ENCODE measurements at regions not wholly inside any gene's neighbourhood (a gene's known extent, or its start where the extent isn't known, plus 50 kb on each side); places are given as distances from the start of the nearest gene placed in this dataset.
A peak's percentile ranks its signal among the peaks of the same experiment; 100 is the strongest.

DNA sequence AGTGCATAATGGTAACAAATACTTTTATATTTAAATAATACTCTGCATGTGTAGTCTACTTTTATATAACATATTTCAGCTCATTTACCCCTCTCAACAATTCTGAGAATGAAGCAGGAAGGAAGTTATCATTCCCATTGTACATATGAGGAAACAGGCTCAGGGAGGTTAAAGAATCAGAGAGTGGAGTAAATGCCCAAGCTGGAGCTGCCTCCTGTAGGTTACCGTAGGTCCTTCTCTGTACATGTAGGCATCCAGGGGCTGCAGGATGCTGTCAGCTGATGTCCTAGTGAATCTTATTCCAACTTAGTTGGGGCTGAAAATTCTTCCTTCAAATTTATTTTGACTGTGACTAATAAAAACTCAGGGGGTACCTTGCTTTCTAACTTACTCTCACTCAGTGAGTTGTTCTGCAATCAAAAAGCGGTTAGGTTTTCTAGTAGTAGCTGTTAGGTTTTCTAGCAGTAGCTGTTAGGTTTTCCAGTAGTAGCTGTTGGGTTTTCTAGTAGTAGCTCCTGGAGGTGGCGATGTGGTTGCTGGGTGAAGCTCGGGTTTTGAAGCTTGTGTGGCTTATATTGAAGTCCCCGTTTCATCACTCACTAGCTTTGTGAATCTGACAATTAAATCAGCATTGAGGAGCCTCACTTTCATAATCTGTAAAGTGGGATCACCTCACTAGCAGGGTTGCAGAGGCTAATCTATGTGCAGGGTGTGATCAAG lies 357.0 kb downstream of the NR2F2 start:
- in situ Hi-C loops (cut with HindIII; ENCODE audit: low pct_unique_long_range_greater_than_20kb, low sequenced_read_pairs) = no loop called here
- DNase-seq (ENCODE audit: low read depth) = no peak

DNA sequence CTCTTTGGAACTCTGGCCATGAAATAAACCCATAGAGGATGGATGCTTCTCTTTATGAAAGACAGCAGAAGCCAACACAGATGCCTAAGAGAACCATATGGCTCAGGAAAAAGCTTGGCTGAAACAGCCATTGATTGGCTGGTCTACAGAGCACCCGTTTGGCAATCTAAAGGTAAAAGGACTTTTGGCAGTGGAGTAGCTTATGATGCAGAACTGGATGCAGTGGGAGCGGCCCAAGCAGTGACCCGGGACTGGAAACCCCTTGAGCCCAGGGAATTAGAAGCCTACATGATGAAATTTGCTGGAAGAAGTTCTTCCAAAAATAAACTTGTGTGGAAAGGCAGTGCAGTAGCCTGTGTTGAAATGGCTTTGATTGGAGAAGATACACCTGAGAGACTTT lies 360.2 kb downstream of the NR2F2 start:
- DNase-seq (ENCODE audit: low read depth) = no peak
- in situ Hi-C loops (cut with HindIII; ENCODE audit: low pct_unique_long_range_greater_than_20kb, low sequenced_read_pairs) = no loop called here

DNA sequence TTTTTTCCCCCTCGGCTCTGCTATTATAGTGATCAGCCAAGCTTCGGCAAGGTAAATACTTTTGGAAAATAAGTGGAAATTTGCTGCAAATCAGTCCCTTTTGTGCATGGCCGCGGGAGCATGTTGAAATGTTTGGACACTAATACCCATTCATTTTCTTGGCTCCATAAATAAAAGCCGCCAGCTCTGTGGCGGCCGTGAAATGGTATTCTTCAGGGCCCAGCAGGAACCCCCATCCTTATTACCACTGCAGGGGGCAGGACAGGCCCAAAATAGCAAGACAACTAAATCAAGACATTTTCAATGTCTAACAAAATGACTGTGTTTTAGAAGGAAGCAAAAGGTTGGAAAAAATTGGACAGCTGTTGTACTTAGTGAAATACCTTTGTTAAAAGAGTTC lies 362.3 kb downstream of the NR2F2 start:
- in situ Hi-C loops (cut with HindIII; ENCODE audit: low pct_unique_long_range_greater_than_20kb, low sequenced_read_pairs) = no loop called here
- DNase-seq (ENCODE audit: low read depth) = no peak

DNA sequence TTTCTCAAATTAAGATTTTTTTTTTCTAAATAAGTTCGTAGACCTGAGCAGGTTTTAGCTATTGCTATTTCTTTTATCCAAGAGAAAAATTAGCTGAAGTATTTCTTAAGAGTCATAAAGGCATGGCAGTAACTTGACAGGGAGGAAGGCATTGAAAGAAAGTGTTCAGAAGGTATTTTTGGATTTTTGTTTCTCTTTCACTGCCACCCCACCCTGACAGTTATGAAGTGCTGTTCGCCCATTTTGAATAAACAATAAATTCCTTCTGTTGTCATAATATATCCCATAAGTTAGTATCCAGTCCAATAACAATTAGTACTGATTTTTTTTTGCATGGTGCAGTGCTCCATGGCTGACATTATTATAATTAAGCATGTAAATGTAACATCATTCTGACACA lies 363.0 kb downstream of the NR2F2 start:
- no peak for DNase-seq (ENCODE audit: low read depth)
- in situ Hi-C loops (cut with HindIII; ENCODE audit: low pct_unique_long_range_greater_than_20kb, low sequenced_read_pairs) = no loop called here

DNA sequence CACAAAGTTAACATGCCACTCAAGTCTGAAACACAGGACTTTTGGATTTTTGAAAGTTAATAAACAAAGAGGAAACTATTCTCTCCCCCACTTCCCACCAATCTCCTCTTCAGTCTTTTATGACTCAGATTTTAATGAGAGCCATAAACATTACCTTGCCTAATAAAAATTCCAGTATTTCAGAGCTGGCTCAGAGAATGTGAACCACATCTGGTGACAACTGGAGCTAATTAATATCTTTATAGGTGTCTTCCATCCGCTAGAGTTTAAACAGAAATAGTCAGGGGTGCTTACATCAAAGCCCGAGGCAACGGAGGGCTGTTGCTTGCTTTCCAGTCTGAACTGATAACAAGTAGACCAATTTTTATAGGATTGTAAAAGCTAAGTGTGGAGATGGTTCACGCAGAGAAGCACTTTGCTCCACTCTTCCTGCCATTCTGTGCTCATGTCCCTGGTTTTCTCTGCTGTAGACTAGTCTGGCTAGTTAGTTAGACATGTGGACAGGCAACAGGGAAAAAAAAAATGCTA lies 363.6 kb downstream of the NR2F2 start:
- in situ Hi-C loops (cut with HindIII; ENCODE audit: low pct_unique_long_range_greater_than_20kb, low sequenced_read_pairs) = no loop called here
- DNase-seq (ENCODE audit: low read depth) = peak; percentile 33

DNA sequence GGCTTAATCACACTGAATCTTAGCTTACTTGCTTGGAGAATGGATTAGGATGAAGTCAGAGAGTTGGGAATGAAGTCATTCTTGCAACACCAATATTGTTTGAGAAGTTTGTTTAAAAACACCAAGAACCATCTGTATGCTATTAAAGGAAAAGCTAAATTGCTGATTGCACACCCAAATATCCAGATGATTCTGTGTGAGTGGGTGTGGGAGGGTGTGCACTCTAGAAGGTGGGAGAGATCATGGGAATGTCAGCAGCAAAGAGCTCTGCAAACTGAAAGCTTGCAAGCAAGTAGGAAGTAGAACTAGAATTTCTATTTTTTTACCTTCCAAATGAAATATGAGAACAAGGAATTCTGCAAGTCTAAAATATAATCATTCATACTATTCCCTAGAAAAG lies 364.9 kb downstream of the NR2F2 start:
- no peak for DNase-seq (ENCODE audit: low read depth)
- in situ Hi-C loops (cut with HindIII; ENCODE audit: low pct_unique_long_range_greater_than_20kb, low sequenced_read_pairs) = no loop called here

DNA sequence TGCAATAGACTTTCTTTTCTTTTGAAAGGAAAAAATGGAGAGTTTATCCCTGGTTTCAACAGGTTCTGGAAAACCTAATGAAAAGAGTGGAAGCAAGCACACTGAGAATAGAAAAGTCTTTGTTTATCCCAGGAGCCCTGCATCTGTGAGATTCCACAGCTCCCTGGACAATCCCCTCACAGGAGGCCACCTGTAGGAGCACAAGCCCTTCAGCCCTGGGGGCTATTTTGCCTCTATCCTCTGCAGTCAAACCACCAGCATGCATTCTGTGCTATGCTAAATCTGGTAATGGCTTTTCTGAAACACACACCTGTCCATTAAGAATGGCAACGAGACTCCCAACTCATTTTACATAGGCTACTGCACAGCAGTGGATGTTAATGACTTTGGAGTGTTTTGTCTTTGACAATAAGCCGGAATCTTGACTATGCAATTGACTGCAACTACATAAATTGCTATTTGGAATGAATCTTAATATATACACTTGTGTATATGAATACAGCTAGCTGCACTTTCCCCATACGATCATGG lies 369.4 kb downstream of the NR2F2 start:
- in situ Hi-C loops (cut with HindIII; ENCODE audit: low pct_unique_long_range_greater_than_20kb, low sequenced_read_pairs) = no loop called here
- no peak for DNase-seq (ENCODE audit: low read depth)

DNA sequence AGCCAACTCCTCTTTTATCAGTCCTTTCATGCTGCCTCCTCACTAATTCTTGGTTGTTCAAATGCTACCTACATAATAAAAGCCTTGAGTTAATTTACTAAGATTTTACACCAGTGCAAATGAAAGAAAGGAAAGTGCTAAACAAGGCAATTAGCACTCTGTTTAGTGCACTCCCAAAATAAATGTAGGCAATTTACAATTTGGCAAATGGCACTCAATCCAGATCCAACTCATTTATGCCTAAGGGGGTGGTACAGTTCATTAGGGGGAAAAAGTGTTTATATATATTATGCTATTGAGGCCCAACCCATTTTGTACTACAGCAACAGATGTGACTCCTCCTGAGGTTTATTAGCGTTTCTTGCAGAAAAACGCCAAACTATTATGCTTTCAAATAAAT lies 370.1 kb downstream of the NR2F2 start:
- in situ Hi-C loops (cut with HindIII; ENCODE audit: low pct_unique_long_range_greater_than_20kb, low sequenced_read_pairs) = no loop called here
- no peak for DNase-seq (ENCODE audit: low read depth)

DNA sequence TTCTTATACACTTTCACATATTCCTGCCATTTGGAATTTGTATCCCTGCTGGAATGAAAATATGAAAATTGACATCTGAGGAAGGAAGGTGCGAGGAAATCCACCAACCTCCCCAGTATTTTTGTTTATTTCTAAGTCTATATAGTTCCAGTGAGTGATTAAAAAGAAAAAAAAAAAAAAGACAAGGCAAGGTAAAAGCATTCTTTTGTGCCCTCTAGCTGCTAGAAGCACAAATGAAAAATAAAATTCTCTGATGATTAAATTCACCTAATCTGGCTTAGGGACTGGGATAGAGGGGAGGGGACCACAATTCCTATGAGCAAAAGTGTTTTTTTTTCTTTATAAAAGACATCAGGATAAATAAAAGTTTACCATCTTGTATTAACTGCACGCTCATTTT lies 370.9 kb downstream of the NR2F2 start:
- in situ Hi-C loops (cut with HindIII; ENCODE audit: low pct_unique_long_range_greater_than_20kb, low sequenced_read_pairs) = no loop called here
- peak; percentile 21 for DNase-seq (ENCODE audit: low read depth)

DNA sequence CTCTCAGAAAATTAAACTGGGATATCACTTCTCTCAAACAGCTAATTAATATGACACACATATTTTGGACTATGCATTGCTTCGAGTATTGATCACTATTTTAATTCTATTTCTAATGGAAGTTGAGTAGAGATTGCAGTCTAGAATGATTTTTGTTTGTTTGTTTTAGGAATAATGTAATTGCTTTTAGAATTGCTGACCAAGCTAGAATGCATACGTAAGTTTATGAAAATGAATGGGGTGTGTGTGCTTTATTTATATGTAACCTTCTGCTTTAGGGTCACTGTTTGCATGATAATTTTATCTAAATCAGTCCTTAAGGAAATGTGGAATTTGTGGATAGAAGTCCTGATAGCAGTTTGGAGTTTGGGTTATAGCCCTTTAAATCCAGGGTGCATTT lies 371.4 kb downstream of the NR2F2 start:
- no peak for DNase-seq (ENCODE audit: low read depth)
- in situ Hi-C loops (cut with HindIII; ENCODE audit: low pct_unique_long_range_greater_than_20kb, low sequenced_read_pairs) = no loop called here

DNA sequence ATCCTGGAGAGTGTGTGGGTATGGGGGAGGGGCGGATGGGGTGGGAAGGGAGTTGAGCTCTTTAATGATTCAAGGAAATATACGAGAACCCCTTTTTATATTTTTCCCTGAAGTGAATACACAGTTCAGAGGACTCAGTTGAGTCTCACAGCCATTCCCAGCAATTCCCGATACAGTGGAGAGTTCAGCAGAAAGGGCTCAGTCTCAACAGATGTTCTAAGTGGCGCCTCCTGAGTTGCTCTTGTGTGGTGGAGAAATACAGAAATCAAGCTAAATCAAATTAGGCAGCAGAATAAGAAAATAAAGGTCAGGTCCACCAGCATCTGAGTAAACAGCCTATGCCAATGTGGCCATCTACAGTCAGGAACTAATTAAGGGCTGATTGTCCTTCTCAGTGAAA lies 372.1 kb downstream of the NR2F2 start:
- in situ Hi-C loops (cut with HindIII; ENCODE audit: low pct_unique_long_range_greater_than_20kb, low sequenced_read_pairs) = no loop called here
- no peak for DNase-seq (ENCODE audit: low read depth)

DNA sequence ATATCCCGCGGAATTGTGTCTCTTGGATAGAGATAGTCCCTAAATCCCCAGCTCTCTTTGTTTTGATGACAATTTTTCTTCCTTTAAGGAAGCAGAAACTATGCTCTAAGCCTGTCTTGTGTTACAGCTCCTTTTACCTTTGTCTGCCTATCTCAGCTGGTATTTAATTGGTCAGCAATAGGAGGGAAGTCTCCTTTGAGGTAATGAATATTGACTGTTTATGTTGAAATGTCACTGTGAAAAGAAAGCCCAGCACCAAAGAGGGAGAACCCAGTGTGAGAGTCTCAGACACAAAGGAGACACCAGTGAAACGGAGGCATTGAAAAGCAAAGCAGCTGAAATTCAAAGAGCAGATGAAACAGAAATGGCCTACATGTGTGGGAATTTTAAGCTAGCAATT lies 372.6 kb downstream of the NR2F2 start:
- in situ Hi-C loops (cut with HindIII; ENCODE audit: low pct_unique_long_range_greater_than_20kb, low sequenced_read_pairs) = no loop called here
- DNase-seq (ENCODE audit: low read depth) = no peak

DNA sequence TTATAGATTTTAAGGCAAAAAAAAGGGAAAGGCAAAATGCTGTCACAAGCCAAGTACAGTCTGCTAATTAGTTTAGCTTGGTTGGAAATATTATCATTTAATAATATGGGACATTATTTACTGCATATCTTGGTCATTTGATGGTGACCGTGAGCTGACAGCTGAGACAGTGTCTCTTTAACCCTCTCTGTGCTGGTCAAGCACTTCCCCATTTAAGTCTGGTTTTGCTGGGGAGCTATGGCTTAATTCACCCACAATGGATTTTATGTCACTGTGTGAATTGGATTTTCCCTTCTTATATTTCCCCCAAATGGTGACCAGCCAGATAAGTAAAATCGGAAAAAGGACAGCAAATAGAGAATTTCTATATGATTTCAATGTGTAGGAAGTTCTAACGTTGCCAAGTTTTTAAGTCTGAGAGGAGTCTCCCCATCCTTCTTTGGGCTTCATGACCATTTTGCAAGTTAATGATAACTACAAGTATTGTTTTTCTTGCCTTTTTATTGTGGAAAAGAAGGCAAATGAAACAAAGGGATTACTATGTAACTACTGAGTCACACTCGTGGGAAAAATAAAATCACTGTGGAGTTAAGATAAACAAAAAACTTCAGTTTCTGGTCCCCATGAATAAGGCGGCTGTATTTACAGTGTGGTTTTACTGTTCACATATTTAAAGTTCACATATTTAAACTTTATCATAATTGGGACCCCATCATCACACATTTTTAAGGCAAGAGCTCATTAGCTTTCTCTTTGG lies 373.5 kb downstream of the NR2F2 start:
- peak; percentile 74 for DNase-seq (ENCODE audit: low read depth)
- in situ Hi-C loops (cut with HindIII; ENCODE audit: low pct_unique_long_range_greater_than_20kb, low sequenced_read_pairs) = no loop called here

DNA sequence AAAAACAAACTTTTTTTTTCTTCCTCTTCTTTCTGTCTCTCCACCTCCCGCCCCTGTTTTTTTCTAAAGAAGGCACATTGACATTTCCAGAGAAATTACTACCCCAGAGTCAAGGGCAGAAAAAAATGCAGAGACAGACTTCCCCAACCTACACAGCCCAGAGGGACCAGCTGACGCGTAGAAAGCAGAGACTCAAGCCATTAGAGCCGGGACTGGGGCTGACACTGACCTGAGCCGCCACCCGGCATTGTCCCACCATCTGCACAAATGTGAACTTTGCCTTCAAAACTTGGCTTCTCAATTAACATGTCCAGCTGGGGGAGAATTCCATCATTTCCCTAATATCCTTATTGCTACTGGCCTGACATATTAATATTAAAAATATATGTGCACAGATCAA lies 385.6 kb downstream of the NR2F2 start:
- in situ Hi-C loops (cut with HindIII; ENCODE audit: low pct_unique_long_range_greater_than_20kb, low sequenced_read_pairs) = no loop called here
- DNase-seq (ENCODE audit: low read depth) = no peak

DNA sequence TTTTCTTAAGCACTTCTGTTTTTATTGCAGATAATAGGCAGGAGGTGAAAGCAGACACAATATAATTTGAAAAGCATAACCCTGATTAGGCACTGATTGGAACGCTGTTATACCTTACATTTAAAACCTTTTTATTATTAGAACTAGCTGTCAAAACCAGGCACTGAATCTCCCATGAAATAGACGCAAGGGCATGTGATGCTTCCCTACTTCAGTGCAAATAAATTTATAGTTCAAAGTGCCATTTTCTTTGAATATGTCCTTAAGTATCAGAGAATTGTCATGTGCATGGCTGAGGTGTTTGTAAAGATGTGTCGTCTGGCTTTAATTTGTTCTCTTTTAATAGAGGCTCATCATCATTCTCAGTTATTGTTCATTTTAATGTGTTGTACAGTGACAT lies 386.0 kb downstream of the NR2F2 start:
- in situ Hi-C loops (cut with HindIII; ENCODE audit: low pct_unique_long_range_greater_than_20kb, low sequenced_read_pairs) = no loop called here
- DNase-seq (ENCODE audit: low read depth) = no peak

DNA sequence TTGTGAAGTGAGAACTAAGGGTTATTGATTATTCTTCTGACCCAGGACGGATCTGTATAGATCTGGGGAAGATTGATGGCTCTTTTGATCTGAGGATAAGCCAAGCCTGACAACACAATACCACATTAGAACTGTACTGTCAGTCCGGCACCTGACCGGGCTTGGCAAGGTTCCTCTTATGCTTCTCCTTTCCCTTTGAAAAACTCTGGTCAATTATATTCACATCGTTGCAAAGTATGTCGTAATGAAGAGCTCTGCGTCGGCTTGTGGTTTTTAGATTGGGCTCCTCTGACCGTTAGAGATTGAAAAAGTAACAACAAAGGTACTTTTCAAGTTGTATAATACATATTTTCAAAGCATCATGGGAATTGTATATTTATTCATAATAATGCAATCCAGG lies 389.8 kb downstream of the NR2F2 start:
- DNase-seq (ENCODE audit: low read depth) = no peak

DNA sequence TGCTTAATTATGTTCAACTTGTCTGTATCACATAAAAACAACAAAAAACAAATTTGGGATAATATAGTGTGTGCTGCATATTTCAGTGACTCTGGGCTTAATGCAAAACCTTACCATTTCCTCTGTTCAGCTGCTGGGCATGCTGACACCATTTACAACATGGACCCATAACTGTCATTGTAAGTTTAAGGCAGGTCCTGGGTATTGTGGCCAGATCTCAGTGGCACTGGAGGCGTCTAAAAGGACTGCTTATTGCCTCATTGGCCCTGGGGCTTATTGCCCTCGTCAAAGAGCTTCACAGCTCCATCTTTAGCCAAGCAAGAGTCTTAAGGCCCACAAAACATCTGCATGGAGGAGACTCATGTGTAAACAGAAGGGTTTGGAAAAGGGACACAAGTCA lies 390.2 kb downstream of the NR2F2 start:
- DNase-seq (ENCODE audit: low read depth) = no peak
- in situ Hi-C loops (cut with HindIII; ENCODE audit: low pct_unique_long_range_greater_than_20kb, low sequenced_read_pairs) = no loop called here

More for the DNA sequence above, 389.8 kb downstream of the NR2F2 start:
- in situ Hi-C loops (cut with HindIII; ENCODE audit: low pct_unique_long_range_greater_than_20kb, low sequenced_read_pairs) = no loop called here

DNA sequence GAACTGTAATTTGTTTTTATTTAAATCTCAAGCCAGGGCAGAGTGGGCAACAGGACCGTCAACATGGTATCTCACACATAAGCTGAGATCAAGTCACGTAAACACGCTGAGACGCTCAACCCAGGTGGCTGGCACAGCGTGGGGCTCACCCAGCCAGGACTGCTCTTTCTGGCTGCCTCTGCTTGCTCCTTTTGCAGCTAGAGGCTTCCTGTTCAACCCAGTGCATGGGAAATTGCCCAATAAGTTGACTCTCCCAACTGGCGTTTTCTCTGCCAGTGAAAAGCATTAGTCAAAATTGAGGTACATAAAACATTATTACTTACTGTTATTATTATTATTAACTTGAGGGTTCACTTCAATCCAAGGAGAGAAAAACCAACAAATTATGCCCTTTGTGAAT lies 398.1 kb downstream of the NR2F2 start:
- in situ Hi-C loops (cut with HindIII; ENCODE audit: low pct_unique_long_range_greater_than_20kb, low sequenced_read_pairs) = no loop called here
- no peak for DNase-seq (ENCODE audit: low read depth)

DNA sequence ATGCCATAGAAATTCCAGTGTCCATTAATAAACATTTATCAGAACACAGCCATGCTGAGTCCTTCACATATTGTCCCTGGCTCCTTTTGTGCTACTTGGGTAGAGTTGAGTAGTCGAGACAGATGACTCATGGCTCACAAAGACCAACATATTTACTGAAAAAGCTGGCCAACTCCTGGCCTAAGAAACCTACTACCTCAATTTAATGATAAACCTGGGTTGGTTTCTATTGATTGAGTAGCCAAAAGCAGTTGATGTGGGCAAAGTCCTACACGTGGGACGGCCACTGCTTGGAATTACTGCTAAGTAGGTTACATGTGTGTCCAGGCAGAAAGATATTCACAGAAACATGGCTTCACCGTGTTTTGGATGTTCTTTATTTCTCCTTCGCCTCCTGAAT lies 402.2 kb downstream of the NR2F2 start:
- peak; percentile 19 for DNase-seq (ENCODE audit: low read depth)
- in situ Hi-C loops (cut with HindIII; ENCODE audit: low pct_unique_long_range_greater_than_20kb, low sequenced_read_pairs) = no loop called here

DNA sequence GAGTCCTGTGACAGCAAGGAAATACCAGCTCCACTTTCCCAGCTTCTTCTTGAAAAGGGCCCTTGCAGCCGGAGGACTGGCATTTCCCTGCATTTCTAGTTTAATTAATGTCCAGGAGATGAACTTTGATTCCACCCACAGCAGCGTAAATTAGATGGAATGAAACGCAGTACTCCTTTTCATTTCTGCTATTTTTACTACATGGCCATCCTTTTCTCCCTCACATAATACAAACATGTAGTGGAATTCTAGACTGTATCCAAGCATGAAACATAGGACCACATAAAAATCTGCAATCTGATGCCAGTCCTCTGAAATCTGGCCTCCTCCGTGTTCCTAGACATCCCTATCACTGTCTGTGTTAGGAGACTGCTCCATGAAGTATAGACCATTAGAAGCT lies 403.2 kb downstream of the NR2F2 start:
- no peak for DNase-seq (ENCODE audit: low read depth)
- in situ Hi-C loops (cut with HindIII; ENCODE audit: low pct_unique_long_range_greater_than_20kb, low sequenced_read_pairs) = no loop called here
